ENCODE measurements at regions not wholly inside any gene's neighbourhood (a gene's known extent, or its start where the extent isn't known, plus 50 kb on each side); places are given as distances from the start of the nearest gene placed in this dataset.

DNA sequence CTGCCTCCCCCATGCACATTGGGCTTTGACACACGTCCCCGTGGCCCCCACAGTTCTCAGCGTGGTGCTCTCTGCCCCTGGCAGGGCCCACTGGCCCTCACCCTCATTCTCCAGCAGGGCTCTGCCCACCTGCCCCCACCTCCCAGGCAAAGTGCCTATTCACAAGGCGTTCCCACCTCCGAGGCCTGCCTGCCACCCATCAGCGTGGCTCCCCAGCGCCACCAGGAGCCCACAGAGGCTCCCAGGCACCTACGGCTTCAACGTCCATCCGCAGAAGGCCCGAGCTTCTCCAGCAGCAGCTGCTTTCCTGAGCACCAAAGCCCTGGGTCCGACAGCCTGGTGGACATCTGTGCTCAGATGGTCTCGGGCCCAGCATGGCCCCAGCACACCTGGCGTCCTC, 211.8 kb upstream of the PPP2R2D start:
- TF ChIP-seq CTCF (IDR thresholded peaks at IDR 0.05; ENCODE audit: poor library complexity, severe bottlenecking) (no peak), REST (IDR thresholded peaks at IDR 0.05; ENCODE audit: borderline replicate concordance) (no peak), EP300 (conservative IDR thresholded peaks at IDR 0.05; ENCODE audit: poor library complexity, severe bottlenecking) (no peak), POLR2AphosphoS5 (IDR thresholded peaks at IDR 0.05) (no peak), EZH2 (IDR thresholded peaks at IDR 0.05; ENCODE audit: borderline replicate concordance, insufficient read depth, low read length, poor library complexity, severe bottlenecking) (no peak), RAD21 (conservative IDR thresholded peaks at IDR 0.05) (no peak), SMC3 (conservative IDR thresholded peaks at IDR 0.05; ENCODE audit: poor library complexity) (no peak)
